GM18861 (cell line): ENCODE measurements at regions not wholly inside any gene's neighbourhood (a gene's known extent, or its start where the extent isn't known, plus 50 kb on each side); places are given as distances from the start of the nearest gene placed in this dataset.

Experiments
- ATAC-seq: cut with Tn5 transposase; IDR thresholded peaks from one replicate; pipeline ENCODE4 v1.9.1; 2021; ENCODE audit not compliant: unreplicated experiment

GRCh38 chr9:29838491-29839020 lies 2265.3 kb upstream of the C9orf72 start:
- no peak for ATAC-seq

- no peak for ATAC-seq
Measured at GRCh38 chr9:29844251-29844650, 2271.0 kb upstream of the C9orf72 start.

DNA sequence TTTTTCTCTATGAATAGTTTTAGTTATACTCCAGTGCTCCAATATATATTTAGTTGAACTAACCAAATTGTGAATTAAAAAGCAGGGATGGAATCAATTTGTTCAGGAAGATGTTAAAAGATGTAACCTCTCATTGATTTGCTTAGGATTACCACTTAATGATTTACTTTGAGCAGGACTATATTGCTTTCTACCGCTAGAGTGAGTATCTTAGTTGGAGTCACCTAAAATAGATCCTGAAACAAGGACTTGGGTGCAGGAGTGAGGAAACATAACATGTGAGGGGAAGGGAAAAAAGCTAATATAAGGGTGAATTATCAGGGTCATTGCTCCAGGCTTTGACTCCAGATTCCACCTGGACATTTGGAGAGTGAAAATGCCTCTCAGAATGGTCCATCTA lies 2277.4 kb upstream of the C9orf72 start:
- no peak for ATAC-seq

DNA sequence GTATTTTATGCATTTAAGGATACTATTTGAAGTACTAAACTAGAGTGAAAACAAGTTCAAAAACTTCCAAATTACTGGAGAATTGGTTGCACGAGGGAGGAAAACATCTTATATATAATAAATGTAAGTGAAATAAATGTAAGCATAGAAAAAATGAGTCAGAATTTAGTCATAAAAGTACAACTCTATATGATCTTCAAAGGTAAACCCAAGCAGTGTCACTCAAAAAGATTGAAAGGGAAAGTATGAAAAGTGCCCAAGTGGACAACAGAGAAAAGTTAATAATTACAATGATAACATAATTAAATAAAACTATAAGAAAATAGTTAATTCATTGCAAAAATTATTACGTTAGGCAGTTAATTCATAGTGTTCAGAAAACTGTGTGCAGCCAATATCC lies 2288.5 kb upstream of the C9orf72 start:
- ATAC-seq = no peak

DNA sequence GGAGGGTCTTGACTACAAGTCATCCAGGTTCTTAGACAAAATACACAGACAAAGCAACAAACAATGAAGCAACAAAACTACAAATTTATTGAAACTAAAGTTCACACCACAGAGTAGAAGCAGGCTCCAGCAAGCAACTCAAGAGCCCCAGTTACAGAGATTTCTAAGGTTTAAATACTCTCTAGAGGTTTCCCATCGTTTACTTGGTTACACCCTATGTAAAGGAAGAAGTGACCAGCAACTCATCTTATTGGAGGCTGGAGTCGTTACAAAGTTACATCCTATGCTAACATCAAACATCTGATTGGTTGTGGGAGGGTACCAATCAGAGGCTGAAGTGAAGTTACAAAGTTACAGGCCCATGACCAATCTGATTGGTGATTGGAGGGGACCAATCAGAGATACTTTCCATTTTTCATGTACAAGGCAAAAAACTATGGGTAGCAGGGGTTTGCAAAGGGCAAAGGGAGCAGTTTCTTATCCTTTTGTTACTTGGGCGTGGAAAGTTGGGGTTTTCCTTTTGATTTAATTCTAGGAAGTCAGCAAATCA lies 2292.6 kb upstream of the C9orf72 start:
- ATAC-seq = no peak

DNA sequence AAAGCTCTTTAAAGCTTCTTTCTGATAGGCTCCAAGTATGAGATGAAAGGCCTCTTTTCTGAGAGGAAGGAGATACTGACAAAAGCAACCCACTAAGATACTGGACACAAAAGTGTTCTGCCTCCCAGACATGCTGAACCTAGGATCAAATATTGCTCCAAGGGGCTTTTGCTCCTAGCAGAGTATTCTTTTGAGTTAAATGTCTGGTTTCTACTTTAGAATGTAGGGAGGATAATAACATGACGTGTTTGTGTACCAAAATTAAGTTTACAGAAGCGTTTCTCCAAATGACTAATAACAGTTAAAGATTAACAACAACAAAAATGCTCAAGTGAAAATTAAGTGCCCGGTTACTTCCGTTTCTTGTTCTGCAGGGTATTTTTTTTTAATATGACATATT lies 2293.3 kb upstream of the C9orf72 start:
- no peak for ATAC-seq

DNA sequence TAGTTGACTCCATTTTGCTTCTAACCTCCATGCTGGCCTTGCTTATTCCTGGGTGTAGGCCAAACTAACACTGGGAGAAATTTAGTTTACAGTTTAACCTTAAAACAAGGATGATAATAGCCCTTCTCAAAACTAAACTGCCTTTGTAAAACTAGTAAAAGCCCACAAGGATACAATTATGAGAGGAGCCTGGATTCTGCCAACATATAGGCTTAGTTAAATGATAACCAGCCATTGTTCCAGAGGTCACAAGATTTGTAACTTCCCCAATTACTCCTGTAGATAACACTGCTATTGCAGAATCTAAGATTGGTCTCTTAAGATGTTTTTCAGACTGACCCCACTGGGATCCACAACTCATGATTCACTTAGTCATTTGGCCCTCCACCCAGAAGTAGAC lies 2300.3 kb upstream of the C9orf72 start:
- ATAC-seq = no peak

GRCh38 chr9:29875547-29875946 lies 2302.3 kb upstream of the C9orf72 start:
- ATAC-seq = no peak

GRCh38 chr9:29882767-29883166 lies 2309.5 kb upstream of the C9orf72 start:
- ATAC-seq = no peak

GRCh38 chr9:29906065-29906464 lies 2332.8 kb upstream of the C9orf72 start:
- no peak for ATAC-seq

DNA sequence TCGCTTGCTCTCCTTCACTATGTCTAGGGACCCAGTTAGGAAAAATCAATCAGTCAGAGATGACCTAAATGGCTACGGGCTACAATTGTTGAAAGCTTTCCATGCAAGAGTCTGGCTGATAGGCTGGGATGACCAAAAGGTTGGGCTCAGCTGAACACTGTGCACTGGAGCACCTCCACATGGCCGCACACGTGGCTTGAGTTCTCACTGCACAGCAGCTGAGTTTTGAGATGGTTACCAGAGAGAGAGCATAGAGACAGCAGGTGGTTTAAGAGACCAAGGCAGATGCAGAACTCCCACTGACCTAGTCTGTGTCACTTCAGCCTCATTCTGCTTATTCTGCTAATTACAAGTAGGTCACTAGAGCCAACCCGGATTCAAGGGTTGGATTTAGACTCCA lies 2354.8 kb upstream of the C9orf72 start:
- ATAC-seq = no peak

GRCh38 chr9:29939559-29939958 lies 2366.3 kb upstream of the C9orf72 start:
- ATAC-seq = no peak

GRCh38 chr9:29945012-29945411 lies 2371.7 kb upstream of the C9orf72 start:
- ATAC-seq = no peak

GRCh38 chr9:29958469-29958868 lies 2385.2 kb upstream of the C9orf72 start:
- ATAC-seq = no peak

- ATAC-seq = no peak
Measured at GRCh38 chr9:29965834-29966233, 2392.6 kb upstream of the C9orf72 start.

DNA sequence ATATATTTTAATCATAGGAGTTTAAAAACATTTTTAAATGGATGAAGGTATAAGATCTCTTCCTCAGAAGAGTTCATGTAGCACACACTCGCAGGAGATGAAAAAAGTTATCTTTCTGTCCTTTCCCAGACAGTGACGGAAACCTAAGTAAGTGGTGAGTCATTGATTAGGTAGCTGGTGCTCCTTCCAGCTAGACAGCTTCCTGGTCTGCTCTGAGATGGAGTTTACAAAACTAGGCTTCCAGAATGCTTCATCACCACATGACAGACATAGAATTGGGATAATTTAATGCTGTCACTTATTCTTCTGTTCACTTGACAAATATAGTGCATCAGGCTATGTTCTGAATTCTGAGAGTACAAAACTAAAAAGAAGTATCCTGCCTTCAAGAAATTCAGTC lies 2393.0 kb upstream of the C9orf72 start:
- ATAC-seq = no peak

- ATAC-seq = no peak
Measured at GRCh38 chr9:29968831-29969230, 2395.6 kb upstream of the C9orf72 start.

- no peak for ATAC-seq
Measured at GRCh38 chr9:29969408-29969807, 2396.1 kb upstream of the C9orf72 start.

- no peak for ATAC-seq
Measured at GRCh38 chr9:29969856-29970647, 2396.8 kb upstream of the C9orf72 start.

- ATAC-seq = no peak
Measured at GRCh38 chr9:29974197-29974596, 2400.9 kb upstream of the C9orf72 start.

GRCh38 chr9:29976981-29977380 lies 2403.7 kb upstream of the C9orf72 start:
- ATAC-seq = no peak

GRCh38 chr9:29981013-29981412 lies 2403.4 kb upstream of the ACO1 start:
- no peak for ATAC-seq

DNA sequence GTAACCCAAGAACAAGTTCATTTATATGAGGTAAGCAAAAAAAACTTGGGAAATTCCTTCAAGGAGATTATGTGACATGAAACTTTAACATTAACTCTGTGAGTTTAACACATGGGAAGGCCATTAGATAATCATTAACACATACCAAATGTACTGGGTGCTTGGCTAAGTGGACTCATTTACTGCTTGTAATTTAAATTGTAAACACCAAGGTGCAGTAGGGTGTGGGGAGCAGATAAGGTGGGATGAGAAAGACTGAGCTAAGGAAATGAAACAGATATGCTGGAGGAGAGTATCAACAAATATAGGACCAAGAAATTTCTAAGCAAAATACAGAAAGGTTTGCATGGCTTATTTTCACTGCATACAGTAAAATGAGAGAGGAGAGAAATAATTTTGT lies 2384.8 kb upstream of the ACO1 start:
- ATAC-seq = no peak
